ENCODE measurements at regions not wholly inside any gene's neighbourhood (a gene's known extent, or its start where the extent isn't known, plus 50 kb on each side); places are given as distances from the start of the nearest gene placed in this dataset.

- TF ChIP-seq CTCF (IDR thresholded peaks at IDR 0.05) (no peak), TCF7 (CRISPR knock-in tag; IDR thresholded peaks at IDR 0.05; ENCODE audit: low read depth) (no peak), TEAD1 (CRISPR knock-in tag; IDR thresholded peaks at IDR 0.05) (no peak), GABPB1 (CRISPR knock-in tag; IDR thresholded peaks at IDR 0.05) (no peak), USF2 (CRISPR knock-in tag; IDR thresholded peaks at IDR 0.05) (no peak), ZNF416 (CRISPR knock-in tag; IDR thresholded peaks at IDR 0.05) (no peak), ETV6 (CRISPR knock-in tag; IDR thresholded peaks at IDR 0.05) (no peak)
Observed at GRCh38 chr13:29903996-29904395, 53.6 kb upstream of the UBL3 start.
